ENCODE measurements at regions not wholly inside any gene's neighbourhood (a gene's known extent, or its start where the extent isn't known, plus 50 kb on each side); places are given as distances from the start of the nearest gene placed in this dataset.

- Histone ChIP-seq H3K4me2 (ENCODE audit: low read depth, low read length) (no peak overlapping the region), H2BK15ac (ENCODE audit: low read depth, low read length) (no peak overlapping the region), H2BK20ac (ENCODE audit: low read depth, low read length) (no peak overlapping the region), H3K18ac (ENCODE audit: low read depth, low read length) (no peak overlapping the region), H4K8ac (ENCODE audit: low read depth in 2 of 2, low read length in 2 of 2) (no peak overlapping the region), H3K79me1 (ENCODE audit: low read depth in 1 of 2, low read length in 2 of 2) (no peaks in the 10 kb centered on the region), H3K9me1 (ENCODE audit: insufficient read depth, low read length) (no peaks in the 10 kb centered on the region), H4K91ac (ENCODE audit: insufficient read depth, low read depth, low read length) (no peak overlapping the region), H2BK5ac (ENCODE audit: low read depth, low read length, poor library complexity, severe bottlenecking) (no peak overlapping the region), H2BK120ac (ENCODE audit: low read depth, low read length) (no peak overlapping the region), H3K4me1 (ENCODE audit: control insufficient read depth, insufficient read depth, low read length) (peaks cover 2% of the 10 kb centered on the region; the same call in 1 of the 2 replicates), H3K23ac (ENCODE audit: low read depth, low read length) (no peak overlapping the region), H3K4ac (ENCODE audit: low read depth, low read length) (no peak overlapping the region), H3K36me3 (ENCODE audit: control insufficient read depth, insufficient read depth, low read length) (no peaks in the 10 kb centered on the region), H3K56ac (ENCODE audit: extremely low read depth, insufficient read depth, low read length) (no peak overlapping the region), H3K9me3 (ENCODE audit: control insufficient read depth, insufficient read depth, low read length) (no peaks in the 10 kb centered on the region), H2AFZ (replicated peaks; ENCODE audit: low read length, poor library complexity) (no peak overlapping the region), H2AK9ac (replicated peaks; ENCODE audit: low read depth, low read length, poor library complexity) (no peak overlapping the region), H3K14ac (replicated peaks; ENCODE audit: low read depth, low read length) (no peak overlapping the region), H3K27me3 (ENCODE audit: control insufficient read depth, insufficient read depth, low read length) (peaks cover 22% of the 10 kb centered on the region), H3K27ac (ENCODE audit: insufficient read depth, low read length) (no peak overlapping the region), H4K5ac (ENCODE audit: low read depth, low read length) (no peak overlapping the region), H4K20me1 (ENCODE audit: insufficient read depth, low read length) (no peaks in the 10 kb centered on the region), H2AK5ac (ENCODE audit: low read depth, low read length) (no peak overlapping the region), H3K4me3 (ENCODE audit: insufficient read depth, low read depth, low read length) (no peak overlapping the region), H3K9ac (ENCODE audit: low read depth, low read length) (no peak overlapping the region)
- POLR2A ChIA-PET (ENCODE audit: unreplicated experiment) = no interaction called here
- intact Hi-C loops (cut with micrococcal nuclease) = no loop called here
- in situ Hi-C loops (cut with MboI; ENCODE audit: low sequenced_read_pairs) = no loop called here
- dilution Hi-C loops (cut with HindIII; ENCODE audit: low sequenced_read_pairs, unreplicated experiment) = no loop called here
- no peak for ATAC-seq (ENCODE audit: low read depth)
- BruUV-seq (replicated peaks) = no TSS peak
- no peak for TF ChIP-seq RCOR1 (IDR thresholded peaks at IDR 0.05; ENCODE audit: insufficient replicate concordance, low read length)
- TF ChIP-seq NFE2L2 (IDR thresholded peaks at IDR 0.05; ENCODE audit: low read depth, low read length) = no peak
- no peak for TF ChIP-seq POLR2A (IDR thresholded peaks at IDR 0.05; ENCODE audit: low read depth, low read length)
- TF ChIP-seq MXI1 (IDR thresholded peaks at IDR 0.05; ENCODE audit: borderline replicate concordance, low read depth, low read length) = no peak
- no peak for TF ChIP-seq ELK1 (IDR thresholded peaks at IDR 0.05; ENCODE audit: borderline replicate concordance, low read depth, low read length)
- TF ChIP-seq CHD1 (IDR thresholded peaks at IDR 0.05; ENCODE audit: low read depth, low read length) = no peak
- TF ChIP-seq FOS (IDR thresholded peaks at IDR 0.05; ENCODE audit: low read depth, low read length) = no peak
- DNase-seq = no peak
- 70% methylated on average over 2 of the region's 9 CpGs; no CpG with 5 or more reads in 1 of the 2 experiments for WGBS, 2 experiments (ENCODE audit: extremely low coverage in 2 of 2, insufficient read length in 1 of 2)
- CTCF ChIA-PET = no interaction called here
Observed at GRCh38 chr6:156600678-156601077, 176.5 kb upstream of the ARID1B start.
